IMR-90 (cell line): ENCODE measurements at regions not wholly inside any gene's neighbourhood (a gene's known extent, or its start where the extent isn't known, plus 50 kb on each side); places are given as distances from the start of the nearest gene placed in this dataset.

Experiments used
- ATAC-seq: fragments of 200-7000 bp; cut with Tn5 transposase; 2 replicates; pipeline ENCODE4 v1.9.1; 2020; ENCODE audit warnings: low read depth, mild to moderate bottlenecking, moderate library complexity
- BruUV-seq: library from RNA; stranded (reverse); fragments of 400-500 nt; replicated peaks from 2 replicates; lab custom pipeline; 2021; lab: Mats Ljungman, UMichigan
- CTCF ChIA-PET: fragments of 300-600 bp; formaldehyde crosslinking; extraction: SDS; loops from one replicate; lab custom pipeline; 2021; ENCODE audit warnings: antibody characterized with exemption; lab: Yijun Ruan, JAX
- POLR2A ChIA-PET: fragments of 300-600 bp; sonication (Branson Sonifier 250); formaldehyde crosslinking; loops from one replicate; lab custom pipeline; 2022; ENCODE audit warnings: antibody characterized with exemption; ENCODE audit not compliant: unreplicated experiment; lab: Charles Lee
- DNase-seq: peaks from one replicate; pipeline ENCODE4 v3.0.0; 2013
- H2AFZ ChIP-seq: replicated peaks from 2 replicates; pipeline ENCODE3; 2013; ENCODE audit warnings: low read length, mild to moderate bottlenecking; ENCODE audit not compliant: poor library complexity
- H2AK5ac ChIP-seq: 2 replicates; pipeline ENCODE4 v1.6.1; 2013; ENCODE audit warnings: low read depth, low read length, inconsistent platforms
- H2AK9ac ChIP-seq: replicated peaks from 2 replicates; pipeline ENCODE3; 2013; ENCODE audit warnings: mild to moderate bottlenecking, low read depth, low read length, moderate library complexity; ENCODE audit not compliant: poor library complexity
- H2BK120ac ChIP-seq: 2 replicates; pipeline ENCODE4 v1.6.1; 2013; ENCODE audit warnings: low read depth, low read length, inconsistent platforms
- H2BK15ac ChIP-seq: 3 replicates; pipeline ENCODE4 v1.6.1; 2013; ENCODE audit warnings: low read depth, low read length, inconsistent platforms
- H2BK20ac ChIP-seq: 2 replicates; pipeline ENCODE4 v1.6.1; 2013; ENCODE audit warnings: low read depth, mild to moderate bottlenecking, inconsistent platforms, low read length, moderate library complexity
- H2BK5ac ChIP-seq: 2 replicates; pipeline ENCODE4 v1.6.1; 2013; ENCODE audit warnings: mild to moderate bottlenecking, low read depth, low read length, inconsistent platforms; ENCODE audit not compliant: poor library complexity, severe bottlenecking
- H3K14ac ChIP-seq: replicated peaks from 2 replicates; pipeline ENCODE4 v1.6.1; 2013; ENCODE audit warnings: low read depth, low read length, inconsistent platforms
- H3K18ac ChIP-seq: 2 replicates; pipeline ENCODE4 v1.6.1; 2013; ENCODE audit warnings: low read depth, low read length, control low read depth
- H3K23ac ChIP-seq: 2 replicates; pipeline ENCODE4 v1.6.1; 2013; ENCODE audit warnings: low read depth, low read length, inconsistent platforms
- H3K27ac ChIP-seq: 2 replicates; pipeline ENCODE4 v1.5.1; 2013; ENCODE audit warnings: mild to moderate bottlenecking, control low read depth, low read length; ENCODE audit not compliant: insufficient read depth
- H3K27me3 ChIP-seq: 2 replicates; pipeline ENCODE4 v1.6.1; 2013; ENCODE audit warnings: low read length; ENCODE audit not compliant: control insufficient read depth, insufficient read depth
- H3K36me3 ChIP-seq: 2 replicates; pipeline ENCODE4 v1.6.1; 2013; ENCODE audit warnings: low read length, mixed read lengths; ENCODE audit not compliant: control insufficient read depth, insufficient read depth
- H3K4ac ChIP-seq: 2 replicates; pipeline ENCODE4 v1.6.1; 2013; ENCODE audit warnings: low read depth, low read length, inconsistent platforms
- H3K4me1 ChIP-seq: 2 replicates; pipeline ENCODE4 v1.6.1; 2013; ENCODE audit warnings: low read length, mixed read lengths; ENCODE audit not compliant: control insufficient read depth, insufficient read depth
- H3K4me2 ChIP-seq: 2 replicates; pipeline ENCODE4 v1.6.1; 2013; ENCODE audit warnings: low read depth, mild to moderate bottlenecking, control low read depth, low read length, moderate library complexity
- H3K4me3 ChIP-seq: 2 replicates; pipeline ENCODE4 v1.5.1; 2013; ENCODE audit warnings: low read depth, mild to moderate bottlenecking, control low read depth, low read length, moderate library complexity; ENCODE audit not compliant: insufficient read depth
- H3K56ac ChIP-seq: 2 replicates; pipeline ENCODE4 v1.6.1; 2013; ENCODE audit warnings: low read length, inconsistent platforms; ENCODE audit not compliant: insufficient read depth; ENCODE audit errors: extremely low read depth
- H3K79me1 ChIP-seq, 2 experiments: 2 replicates each; pipeline ENCODE4 v1.6.1; 2013; ENCODE audit warnings: low read length in 2 of 2, inconsistent platforms in 1 of 2, low read depth in 1 of 2
- H3K9ac ChIP-seq: 2 replicates; pipeline ENCODE4 v1.6.1; 2013; ENCODE audit warnings: low read depth, low read length, control low read depth
- H3K9me1 ChIP-seq: 2 replicates; pipeline ENCODE4 v1.6.1; 2013; ENCODE audit warnings: low read length, inconsistent platforms; ENCODE audit not compliant: insufficient read depth
- H3K9me3 ChIP-seq: 2 replicates; pipeline ENCODE4 v1.6.1; 2013; ENCODE audit warnings: low read length; ENCODE audit not compliant: control insufficient read depth, insufficient read depth
- H4K20me1 ChIP-seq: 2 replicates; pipeline ENCODE4 v1.6.1; 2013; ENCODE audit warnings: low read length, inconsistent platforms; ENCODE audit not compliant: insufficient read depth
- H4K5ac ChIP-seq: 2 replicates; pipeline ENCODE4 v1.6.1; 2013; ENCODE audit warnings: mild to moderate bottlenecking, low read depth, low read length, control low read depth
- H4K8ac ChIP-seq, 2 experiments: 2 replicates each; pipeline ENCODE4 v1.6.1; 2013; ENCODE audit warnings: low read depth in 2 of 2, low read length in 2 of 2, control low read depth in 1 of 2, inconsistent platforms in 1 of 2
- H4K91ac ChIP-seq: 2 replicates; pipeline ENCODE4 v1.6.1; 2013; ENCODE audit warnings: low read depth, low read length, inconsistent platforms; ENCODE audit not compliant: insufficient read depth
- NFE2L2 ChIP-seq: fragments of 150-350 bp; IDR thresholded peaks from 2 replicates; pipeline ENCODE4 v1.6.1; 2016; ENCODE audit warnings: low read depth, mild to moderate bottlenecking, low read length
- RFX5 ChIP-seq: IDR thresholded peaks from 2 replicates; pipeline ENCODE4 v1.8.0; 2012; ENCODE audit warnings: low read depth, mild to moderate bottlenecking, low read length, moderate library complexity
- WGBS, 2 experiments: methylation state at CpG; one replicate each; pipeline versions ENCODE4 v1.1.5 to v1.1.7; 2013; ENCODE audit warnings: missing lambda C conversion rate in 2 of 2; ENCODE audit not compliant: insufficient read length in 1 of 2; ENCODE audit errors: extremely low coverage in 2 of 2; 5-methylcytosine and 5-hydroxymethylcytosine counted together
- dilution Hi-C: fragments of 300-500 bp; cut with HindIII; formaldehyde crosslinking; loops from one replicate; pipeline ENCODE4 v1.14.3; 2018; ENCODE audit warnings: low sequenced_read_pairs; ENCODE audit not compliant: unreplicated experiment
- in situ Hi-C: fragments of 300-500 bp; cut with MboI; formaldehyde crosslinking; loops from 3 replicates; pipeline ENCODE4 v1.14.3; 2019; ENCODE audit warnings: low sequenced_read_pairs, inconsistent platforms, mixed read lengths
- intact Hi-C: fragments of 100-400 bp; cut with micrococcal nuclease; formaldehyde crosslinking; loops from 2 replicates; pipeline ENCODE4 v1.10.0; 2022

GRCh38 chr15:83339396-83339795 is 54.9 kb upstream of the BNC1 start:
- Histone ChIP-seq H3K9ac (no peak overlapping the region), H3K56ac (no peak overlapping the region), H3K14ac (no peak overlapping the region), H2AK9ac (no peak overlapping the region), H4K20me1 (no peaks in the 10 kb centered on the region), H2BK20ac (no peak overlapping the region), H3K18ac (no peak overlapping the region), H3K4me3 (no peak overlapping the region), H3K27me3 (no peaks in the 10 kb centered on the region), H3K9me1 (no peaks in the 10 kb centered on the region), H3K27ac (no peak overlapping the region), H3K79me1 (no peaks in the 10 kb centered on the region), H3K9me3 (no peaks in the 10 kb centered on the region), H3K4me1 (no peaks in the 10 kb centered on the region), H3K23ac (no peak overlapping the region), H2BK15ac (no peak overlapping the region), H3K4me2 (no peak overlapping the region), H3K36me3 (no peaks in the 10 kb centered on the region), H4K8ac (no peak overlapping the region), H4K91ac (no peak overlapping the region), H2BK5ac (no peak overlapping the region), H2AK5ac (no peak overlapping the region), H3K4ac (no peak overlapping the region), H2BK120ac (no peak overlapping the region), H2AFZ (no peak overlapping the region), H4K5ac (no peak overlapping the region)
- no TSS peak for BruUV-seq
- intact Hi-C loops (no loop called here), in situ Hi-C loops (no loop called here), dilution Hi-C loops (no loop called here)
- CTCF ChIA-PET: no interaction called here
- TF ChIP-seq RFX5 (no peak), NFE2L2 (no peak)
- no peak for ATAC-seq
- POLR2A ChIA-PET: no interaction called here
- WGBS, 2 experiments: 0% methylated on average over 1 of the region's 5 CpGs; no CpG with 5 or more reads in 1 of the 2 experiments
- DNase-seq: no peak
